Lung (tissue), 11 donors: ENCODE measurements at regions not wholly inside any gene's neighbourhood (a gene's known extent, or its start where the extent isn't known, plus 50 kb on each side); places are given as distances from the start of the nearest gene placed in this dataset.

Experiments
- ATAC-seq: fragments of 200-7000 bp; cut with Tn5 transposase; one replicate; pipeline ENCODE4 v1.9.1; 2020; ENCODE audit warnings: moderate number of reproducible peaks; ENCODE audit not compliant: insufficient read depth, low FRiP score
- DNase-seq, 3 donors: peaks; one replicate each; pipeline ENCODE4 v3.0.0-alpha.2; 2013 to 2017
- H3K27ac ChIP-seq, 2 donors: one replicate each; pipeline ENCODE4 v1.5.1; 2013; ENCODE audit warnings: mild to moderate bottlenecking in 2 of 2, moderate library complexity in 2 of 2, control low read depth in 1 of 2, inconsistent platforms in 1 of 2, low read depth in 1 of 2, low read length in 1 of 2
- H3K27me3 ChIP-seq, 3 donors: one replicate each; pipeline ENCODE4 v1.5.1; 2013; ENCODE audit warnings: low read length in 2 of 3; ENCODE audit not compliant: control insufficient read depth in 3 of 3, insufficient read depth in 3 of 3
- H3K36me3 ChIP-seq, 4 donors: one replicate each; pipeline ENCODE4 v1.5.1; 2013; ENCODE audit warnings: low read length in 4 of 4, mild to moderate bottlenecking in 1 of 4, moderate library complexity in 1 of 4; ENCODE audit not compliant: control insufficient read depth in 4 of 4, insufficient read depth in 4 of 4
- H3K4me1 ChIP-seq, 5 donors: one replicate each; pipeline ENCODE4 v1.5.1; 2013; ENCODE audit warnings: low read length in 5 of 5, mild to moderate bottlenecking in 2 of 5, moderate library complexity in 1 of 5; ENCODE audit not compliant: control insufficient read depth in 5 of 5, insufficient read depth in 5 of 5
- H3K4me3 ChIP-seq: one replicate; pipeline ENCODE4 v1.5.1; 2013; ENCODE audit warnings: mild to moderate bottlenecking, control low read depth, moderate library complexity
- H3K9ac ChIP-seq, 2 donors: one replicate each; pipeline ENCODE4 v1.5.1; 2013; ENCODE audit warnings: low read length in 2 of 2, control low read depth in 1 of 2; ENCODE audit not compliant: insufficient read depth in 1 of 2
- H3K9me3 ChIP-seq, 4 donors: one replicate each; pipeline ENCODE4 v1.5.1; 2013; ENCODE audit warnings: low read length in 3 of 4, mild to moderate bottlenecking in 1 of 4, moderate library complexity in 1 of 4; ENCODE audit not compliant: control insufficient read depth in 4 of 4, insufficient read depth in 3 of 4
- WGBS, 2 donors: extraction: QIAGEN DNeasy Blood & Tissue Kit; methylation state at CpG; one replicate each; pipeline ENCODE4 v1.1.7; 2013; 5-methylcytosine and 5-hydroxymethylcytosine counted together
- TF ChIP-seq, protein P1 (sequence below): IDR thresholded peaks from 2 replicates; pipeline ENCODE4 v1.5.1; 2012; ENCODE audit warnings: mild to moderate bottlenecking; ENCODE audit errors: control extremely low read depth, extremely low read depth
- donor health status: control.
- donor health status: control.
- donor health status: Bipolar disorder and iron deficiency.
- donor health status: healthy.
- donor health status: DM: yes; HTN: yes; CAD: no.

GRCh38 chr10:29820890-29821461, 186.2 kb upstream of the SVIL start:
- WGBS, 2 donors, result 88 to 89% methylated on average over 14 of the region's 14 CpGs
- peak in 1 of 3 donors; percentile 49 for DNase-seq

GRCh38 chr10:29816801-29817558, 182.2 kb upstream of the SVIL start:
- Histone ChIP-seq H3K4me3 (no peak overlapping the region), H3K9me3 (no peaks in the 10 kb centered on the region), H3K9ac (no peak overlapping the region), H3K4me1 (peaks cover 0 to 4% (median 2%) of the 10 kb centered on the region in 5 donors), H3K36me3 (no peaks in the 10 kb centered on the region), H3K27me3 (no peaks in the 10 kb centered on the region), H3K27ac (no peak overlapping the region)
- WGBS, 2 donors, result 88 to 94% methylated on average over 14 of the region's 14 CpGs
- ATAC-seq (no peak), DNase-seq (no peak)
- TF ChIP-seq, protein P1, sequence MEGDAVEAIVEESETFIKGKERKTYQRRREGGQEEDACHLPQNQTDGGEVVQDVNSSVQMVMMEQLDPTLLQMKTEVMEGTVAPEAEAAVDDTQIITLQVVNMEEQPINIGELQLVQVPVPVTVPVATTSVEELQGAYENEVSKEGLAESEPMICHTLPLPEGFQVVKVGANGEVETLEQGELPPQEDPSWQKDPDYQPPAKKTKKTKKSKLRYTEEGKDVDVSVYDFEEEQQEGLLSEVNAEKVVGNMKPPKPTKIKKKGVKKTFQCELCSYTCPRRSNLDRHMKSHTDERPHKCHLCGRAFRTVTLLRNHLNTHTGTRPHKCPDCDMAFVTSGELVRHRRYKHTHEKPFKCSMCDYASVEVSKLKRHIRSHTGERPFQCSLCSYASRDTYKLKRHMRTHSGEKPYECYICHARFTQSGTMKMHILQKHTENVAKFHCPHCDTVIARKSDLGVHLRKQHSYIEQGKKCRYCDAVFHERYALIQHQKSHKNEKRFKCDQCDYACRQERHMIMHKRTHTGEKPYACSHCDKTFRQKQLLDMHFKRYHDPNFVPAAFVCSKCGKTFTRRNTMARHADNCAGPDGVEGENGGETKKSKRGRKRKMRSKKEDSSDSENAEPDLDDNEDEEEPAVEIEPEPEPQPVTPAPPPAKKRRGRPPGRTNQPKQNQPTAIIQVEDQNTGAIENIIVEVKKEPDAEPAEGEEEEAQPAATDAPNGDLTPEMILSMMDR, result no peak

More at GRCh38 chr10:29820890-29821461, 186.2 kb upstream of the SVIL start:
- Histone ChIP-seq H3K36me3 (no peaks in the 10 kb centered on the region), H3K9ac (no peak overlapping the region), H3K27ac (no peak overlapping the region), H3K27me3 (no peaks in the 10 kb centered on the region), H3K4me1 (peaks cover 0 to 1% (median 0%) of the 10 kb centered on the region in 5 donors), H3K4me3 (no peak overlapping the region), H3K9me3 (no peaks in the 10 kb centered on the region)
- TF ChIP-seq, protein P1, result no peak
- no peak for ATAC-seq

DNA sequence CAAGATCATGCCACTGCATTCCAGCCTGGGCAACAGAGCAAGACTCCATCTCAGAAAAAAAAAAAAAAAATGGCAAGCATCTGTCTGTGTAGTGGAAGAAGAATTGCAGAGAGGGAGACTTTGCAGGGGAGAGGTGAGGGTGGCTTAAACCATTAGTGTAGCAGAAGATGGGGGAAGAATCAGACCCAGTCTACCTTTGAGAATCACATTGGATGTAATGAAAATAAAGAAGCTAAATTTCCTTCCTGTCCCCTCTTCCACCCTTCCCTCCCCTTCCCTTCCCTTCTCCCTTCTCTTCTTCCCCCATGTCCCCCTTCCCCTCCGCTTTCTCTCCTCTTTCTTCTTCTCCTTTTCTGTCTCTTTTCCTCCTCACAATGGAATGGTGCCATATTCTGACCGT, 180.8 kb upstream of the SVIL start:
- Histone ChIP-seq H3K4me3 (no peak overlapping the region), H3K9ac (no peak overlapping the region), H3K27me3 (no peaks in the 10 kb centered on the region), H3K27ac (no peak overlapping the region), H3K9me3 (no peaks in the 10 kb centered on the region), H3K4me1 (peaks cover 0 to 11% (median 8%) of the 10 kb centered on the region in 5 donors), H3K36me3 (no peaks in the 10 kb centered on the region)
- no peak for DNase-seq
- 78 to 88% methylated on average over 2 of the region's 2 CpGs for WGBS, 2 donors
- no peak for ATAC-seq
- TF ChIP-seq, protein P1, result no peak
